ENCODE measurements at regions not wholly inside any gene's neighbourhood (a gene's known extent, or its start where the extent isn't known, plus 50 kb on each side); places are given as distances from the start of the nearest gene placed in this dataset.

- H3K4me3 ChIP-seq = no peak overlapping the region
- DNase-seq (ENCODE audit: low spot score) = no peak
- 93% methylated on average over 11 of the region's 11 CpGs for WGBS (ENCODE audit: low lambda C conversion rate, missing lambda C conversion rate)
These were observed 244.6 kb upstream of the CCDC54 start for GRCh38 chr3:107132674-107133073.

GRCh38 chr3:107133891-107134290, 243.3 kb upstream of the CCDC54 start:
- WGBS (ENCODE audit: low lambda C conversion rate, missing lambda C conversion rate) = 76% methylated on average over 3 of the region's 3 CpGs

More at GRCh38 chr3:107132674-107133073, 244.6 kb upstream of the CCDC54 start:
- no peaks in the 10 kb centered on the region for H3K9me3 ChIP-seq (ENCODE audit: low read depth)
- no peak overlapping the region for H3K27ac ChIP-seq
- H3K4me1 ChIP-seq (ENCODE audit: insufficient read depth) = no peaks in the 10 kb centered on the region
- H2AFZ ChIP-seq = no peak overlapping the region
- H3K27me3 ChIP-seq = no peaks in the 10 kb centered on the region
- no peaks in the 10 kb centered on the region for H3K9me2 ChIP-seq (replicated peaks; ENCODE audit: insufficient read depth)
- no peak for TF ChIP-seq EZH2phosphoT487 (IDR thresholded peaks at IDR 0.05; ENCODE audit: low read depth, severe bottlenecking, unreplicated experiment)
- TF ChIP-seq EZH2 (IDR thresholded peaks at IDR 0.05; ENCODE audit: borderline replicate concordance) = no peak
- no peak for TF ChIP-seq CTCF (IDR thresholded peaks at IDR 0.05; ENCODE audit: poor library complexity)
- H3K4me2 ChIP-seq = no peak overlapping the region
- no peaks in the 10 kb centered on the region for H4K20me1 ChIP-seq (ENCODE audit: insufficient read depth, poor library complexity, severe bottlenecking)
- no peaks in the 10 kb centered on the region for H3K36me3 ChIP-seq (replicated peaks; ENCODE audit: insufficient read depth, low read depth)
- H3K79me2 ChIP-seq = no peaks in the 10 kb centered on the region

DNA sequence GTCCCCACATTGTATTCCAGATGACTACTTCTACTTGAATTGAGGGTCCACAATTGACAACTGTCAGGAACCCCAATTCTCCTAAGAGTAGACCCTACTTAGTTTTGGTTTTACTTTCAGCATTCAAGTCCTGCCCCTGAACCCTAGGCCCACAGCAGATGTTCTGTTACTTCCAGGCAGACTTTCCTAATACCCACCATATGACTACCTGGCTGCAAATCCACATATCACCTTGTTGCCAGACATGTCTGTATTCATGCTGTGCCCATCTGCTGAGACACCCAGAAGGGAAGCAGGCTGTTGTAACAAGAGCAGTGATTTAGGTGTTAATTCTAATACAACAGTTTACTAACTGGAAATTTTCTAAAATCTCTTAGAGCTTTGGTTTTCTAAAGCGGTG, 235.1 kb upstream of the CCDC54 start:
- no peaks in the 10 kb centered on the region for H3K36me3 ChIP-seq (replicated peaks; ENCODE audit: insufficient read depth, low read depth)
- no peak overlapping the region for H3K4me3 ChIP-seq
- no peaks in the 10 kb centered on the region for H3K4me1 ChIP-seq (ENCODE audit: insufficient read depth)
- H3K9me2 ChIP-seq (replicated peaks; ENCODE audit: insufficient read depth) = no peaks in the 10 kb centered on the region
- no peak overlapping the region for H3K4me2 ChIP-seq
- TF ChIP-seq CTCF (IDR thresholded peaks at IDR 0.05; ENCODE audit: poor library complexity) (no peak), EZH2 (IDR thresholded peaks at IDR 0.05; ENCODE audit: borderline replicate concordance) (no peak), EZH2phosphoT487 (IDR thresholded peaks at IDR 0.05; ENCODE audit: low read depth, severe bottlenecking, unreplicated experiment) (no peak)
- 95% methylated on average over 1 of the region's 1 CpG for whole genome bisulfite sequencing (ENCODE audit: low lambda C conversion rate, missing lambda C conversion rate)
- H2AFZ ChIP-seq = no peak overlapping the region
- H3K27me3 ChIP-seq = no peaks in the 10 kb centered on the region
- H3K27ac ChIP-seq = no peak overlapping the region
- DNase-seq (ENCODE audit: low spot score) = no peak
- H3K9me3 ChIP-seq (ENCODE audit: low read depth) = no peaks in the 10 kb centered on the region
- no peaks in the 10 kb centered on the region for H3K79me2 ChIP-seq
- H4K20me1 ChIP-seq (ENCODE audit: insufficient read depth, poor library complexity, severe bottlenecking) = no peaks in the 10 kb centered on the region

More at GRCh38 chr3:107133891-107134290, 243.3 kb upstream of the CCDC54 start:
- Histone ChIP-seq H3K9me2 (replicated peaks; ENCODE audit: insufficient read depth) (no peaks in the 10 kb centered on the region), H3K36me3 (replicated peaks; ENCODE audit: insufficient read depth, low read depth) (no peaks in the 10 kb centered on the region), H3K27ac (no peak overlapping the region), H3K27me3 (no peaks in the 10 kb centered on the region), H4K20me1 (ENCODE audit: insufficient read depth, poor library complexity, severe bottlenecking) (no peaks in the 10 kb centered on the region), H3K79me2 (no peaks in the 10 kb centered on the region), H3K4me1 (ENCODE audit: insufficient read depth) (no peaks in the 10 kb centered on the region), H3K9me3 (ENCODE audit: low read depth) (no peaks in the 10 kb centered on the region), H3K4me3 (no peak overlapping the region), H2AFZ (no peak overlapping the region), H3K4me2 (no peak overlapping the region)
- TF ChIP-seq EZH2phosphoT487 (IDR thresholded peaks at IDR 0.05; ENCODE audit: low read depth, severe bottlenecking, unreplicated experiment) (no peak), EZH2 (IDR thresholded peaks at IDR 0.05; ENCODE audit: borderline replicate concordance) (no peak), CTCF (IDR thresholded peaks at IDR 0.05; ENCODE audit: poor library complexity) (no peak)
- no peak for DNase-seq (ENCODE audit: low spot score)
